Lower leg skin (tissue), 3 donors: ENCODE measurements at regions not wholly inside any gene's neighbourhood (a gene's known extent, or its start where the extent isn't known, plus 50 kb on each side); places are given as distances from the start of the nearest gene placed in this dataset.

Experiments
- POLR2A ChIP-seq, 2 donors: fragments of 450-650 bp; IDR thresholded peaks; one replicate each; pipeline ENCODE4 v1.6.1; 2016 to 2017; ENCODE audit warnings: antibody characterized with exemption in 2 of 2, mild to moderate bottlenecking in 1 of 2, moderate library complexity in 1 of 2
- TF ChIP-seq, protein P1 (sequence below), 3 donors: fragments of 450-650 bp; IDR thresholded peaks; one replicate each; pipeline ENCODE4 v1.5.1; 2016; ENCODE audit warnings: antibody characterized with exemption in 3 of 3, mild to moderate bottlenecking in 3 of 3, moderate library complexity in 2 of 3

DNA sequence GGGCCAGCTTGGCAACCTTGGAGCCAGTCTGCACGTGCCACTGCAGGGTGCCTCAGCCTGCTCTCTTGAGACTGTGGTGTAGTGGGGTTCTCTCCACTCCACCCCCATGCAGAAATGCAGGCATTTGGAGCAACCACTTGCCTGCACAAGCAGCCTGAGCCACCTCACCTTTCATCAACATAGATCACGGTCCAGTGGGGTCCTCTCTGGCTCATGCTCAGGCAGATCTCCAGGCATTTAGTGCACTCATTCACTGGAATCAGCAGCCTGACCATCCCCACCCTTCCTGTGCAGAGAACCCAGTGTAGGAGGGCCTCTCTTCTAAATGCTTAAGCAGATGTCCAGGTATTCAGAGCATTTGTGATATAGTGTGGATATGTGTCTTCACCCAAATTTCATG, 2330.1 kb downstream of the PCDH9 start:
- TF ChIP-seq, protein P1, sequence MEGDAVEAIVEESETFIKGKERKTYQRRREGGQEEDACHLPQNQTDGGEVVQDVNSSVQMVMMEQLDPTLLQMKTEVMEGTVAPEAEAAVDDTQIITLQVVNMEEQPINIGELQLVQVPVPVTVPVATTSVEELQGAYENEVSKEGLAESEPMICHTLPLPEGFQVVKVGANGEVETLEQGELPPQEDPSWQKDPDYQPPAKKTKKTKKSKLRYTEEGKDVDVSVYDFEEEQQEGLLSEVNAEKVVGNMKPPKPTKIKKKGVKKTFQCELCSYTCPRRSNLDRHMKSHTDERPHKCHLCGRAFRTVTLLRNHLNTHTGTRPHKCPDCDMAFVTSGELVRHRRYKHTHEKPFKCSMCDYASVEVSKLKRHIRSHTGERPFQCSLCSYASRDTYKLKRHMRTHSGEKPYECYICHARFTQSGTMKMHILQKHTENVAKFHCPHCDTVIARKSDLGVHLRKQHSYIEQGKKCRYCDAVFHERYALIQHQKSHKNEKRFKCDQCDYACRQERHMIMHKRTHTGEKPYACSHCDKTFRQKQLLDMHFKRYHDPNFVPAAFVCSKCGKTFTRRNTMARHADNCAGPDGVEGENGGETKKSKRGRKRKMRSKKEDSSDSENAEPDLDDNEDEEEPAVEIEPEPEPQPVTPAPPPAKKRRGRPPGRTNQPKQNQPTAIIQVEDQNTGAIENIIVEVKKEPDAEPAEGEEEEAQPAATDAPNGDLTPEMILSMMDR (IDR thresholded peaks at IDR 0.05), result no peak
- TF ChIP-seq POLR2A (IDR thresholded peaks at IDR 0.05), result no peak
